Right lung (tissue), 2 donors: ENCODE measurements at regions not wholly inside any gene's neighbourhood (a gene's known extent, or its start where the extent isn't known, plus 50 kb on each side); places are given as distances from the start of the nearest gene placed in this dataset.

ENCODE experiments used
- DNase-seq, 2 donors: peaks; one replicate each; pipeline ENCODE4 v3.0.0-alpha.2; 2013

- no peak for DNase-seq
Observed at GRCh38 chr10:88059190-88059589, 195.8 kb downstream of the PTEN start.

- DNase-seq = no peak
Observed at GRCh38 chr10:88060762-88061161, 197.3 kb downstream of the PTEN start.

GRCh38 chr10:88062385-88062784, 199.0 kb downstream of the PTEN start:
- DNase-seq = peak in 1 of 2 donors; percentile 39

GRCh38 chr10:88062798-88063472, 199.5 kb downstream of the PTEN start:
- DNase-seq = peak; percentile 41 to 47

- no peak for DNase-seq
Observed at GRCh38 chr10:88063861-88064557, 200.6 kb downstream of the PTEN start.

GRCh38 chr10:88064608-88065382, 201.4 kb downstream of the PTEN start:
- peak; percentile 78 to 80 for DNase-seq

- no peak for DNase-seq
Observed at GRCh38 chr10:88065383-88066049, 202.1 kb downstream of the PTEN start.

- DNase-seq = no peak
Observed at GRCh38 chr10:88066319-88066718, 202.9 kb downstream of the PTEN start.

GRCh38 chr10:88066876-88067275, 203.5 kb downstream of the PTEN start:
- DNase-seq = no peak

GRCh38 chr10:88067737-88068136, 204.3 kb downstream of the PTEN start:
- DNase-seq = no peak

GRCh38 chr10:88069338-88069737, 205.9 kb downstream of the PTEN start:
- DNase-seq = no peak

GRCh38 chr10:88070080-88070880, 206.9 kb downstream of the PTEN start:
- DNase-seq = no peak

GRCh38 chr10:88071879-88072278, 208.5 kb downstream of the PTEN start:
- DNase-seq = no peak

- DNase-seq = no peak
Observed at GRCh38 chr10:88073682-88074081, 210.3 kb downstream of the PTEN start.

GRCh38 chr10:88074971-88075370, 211.5 kb downstream of the PTEN start:
- DNase-seq = no peak

GRCh38 chr10:88076027-88076880, 212.8 kb downstream of the PTEN start:
- no peak for DNase-seq

- no peak for DNase-seq
Observed at GRCh38 chr10:88077977-88078376, 214.6 kb downstream of the PTEN start.

- DNase-seq = no peak
Observed at GRCh38 chr10:88080213-88080612, 216.8 kb downstream of the PTEN start.

- no peak for DNase-seq
Observed at GRCh38 chr10:88081457-88082054, 218.1 kb downstream of the PTEN start.

- no peak for DNase-seq
Observed at GRCh38 chr10:88082391-88082790, 219.0 kb downstream of the PTEN start.
